ENCODE measurements at regions not wholly inside any gene's neighbourhood (a gene's known extent, or its start where the extent isn't known, plus 50 kb on each side); places are given as distances from the start of the nearest gene placed in this dataset.
"Not testable (repeated sequence)": the region's sequence is repeated elsewhere in the genome, so short reads cannot be mapped to it uniquely, and the experiment has no call there.

GRCh38 chrX:125202591-125203248 lies 117.0 kb upstream of the TEX13C start:
- no peak for DNase-seq

- DNase-seq: no peak
These were observed 116.3 kb upstream of the TEX13C start for GRCh38 chrX:125203365-125203736.

- DNase-seq: peak; percentile 36
These were observed 115.7 kb upstream of the TEX13C start for GRCh38 chrX:125203737-125204578.

- no peak for DNase-seq
These were observed 115.0 kb upstream of the TEX13C start for GRCh38 chrX:125204681-125205132.

- peak; percentile 39 for DNase-seq
These were observed 114.3 kb upstream of the TEX13C start for GRCh38 chrX:125205133-125205917.

GRCh38 chrX:125205918-125206665 lies 113.6 kb upstream of the TEX13C start:
- peak; percentile 5 for DNase-seq

GRCh38 chrX:125210146-125210545 lies 109.5 kb upstream of the TEX13C start:
- no peak for DNase-seq

- DNase-seq: no peak
These were observed 99.8 kb upstream of the TEX13C start for GRCh38 chrX:125219852-125220251.

GRCh38 chrX:125236955-125237354 lies 82.7 kb upstream of the TEX13C start:
- no peak for DNase-seq

GRCh38 chrX:125248931-125249330 lies 70.7 kb upstream of the TEX13C start:
- DNase-seq: no peak

- not testable (repeated sequence) for DNase-seq
These were observed 63.9 kb upstream of the TEX13C start for GRCh38 chrX:125255759-125256158.

GRCh38 chrX:125262836-125263235 lies 56.8 kb upstream of the TEX13C start:
- DNase-seq: no peak

- DNase-seq: no peak
These were observed 53.5 kb upstream of the TEX13C start for GRCh38 chrX:125266153-125266660.
